A673 (cell line): ENCODE measurements at regions not wholly inside any gene's neighbourhood (a gene's known extent, or its start where the extent isn't known, plus 50 kb on each side); places are given as distances from the start of the nearest gene placed in this dataset.

Experiments
- BruUV-seq: library from RNA; stranded (reverse); fragments of 400-500 nt; replicated peaks from 2 replicates; lab custom pipeline; 2021; lab: Mats Ljungman, UMichigan
- CTCF ChIA-PET: fragments of 300-600 bp; sonication (Branson Sonifier 250); formaldehyde crosslinking; loops from one replicate; lab custom pipeline; 2022; ENCODE audit warnings: antibody characterized with exemption; lab: Charles Lee
- POLR2A ChIA-PET: fragments of 300-600 bp; sonication (Branson Sonifier 250); formaldehyde crosslinking; loops from one replicate; lab custom pipeline; 2022; ENCODE audit warnings: antibody characterized with exemption; ENCODE audit not compliant: low non-redundant PET; lab: Charles Lee
- DNase-seq: peaks from one replicate; pipeline ENCODE4 v3.0.0-alpha.2; 2015; ENCODE audit warnings: low spot score
- H3K27ac ChIP-seq: fragments of 200-600 bp; sonication (generic); 2 replicates; pipeline ENCODE4 v1.5.1; 2016; ENCODE audit warnings: mixed run types, low read depth, mild to moderate bottlenecking, mixed read lengths, antibody characterized with exemption, low read length; ENCODE audit not compliant: poor library complexity, severe bottlenecking
- H3K27me3 ChIP-seq: fragments of 200-600 bp; sonication (generic); replicated peaks from 2 replicates; pipeline ENCODE4 v1.6.1; 2017; ENCODE audit warnings: mixed run types, low read depth, mild to moderate bottlenecking, mixed read lengths, antibody characterized with exemption, low read length; ENCODE audit not compliant: insufficient read depth, poor library complexity
- H3K36me3 ChIP-seq: fragments of 200-600 bp; sonication (generic); 2 replicates; pipeline ENCODE4 v1.6.1; 2016; ENCODE audit warnings: mixed run types, mild to moderate bottlenecking, mixed read lengths, antibody characterized with exemption, low read length; ENCODE audit not compliant: insufficient read depth, poor library complexity, severe bottlenecking
- H3K4me1 ChIP-seq: fragments of 200-600 bp; sonication (generic); 2 replicates; pipeline ENCODE4 v1.6.1; 2017; ENCODE audit warnings: mixed run types, mild to moderate bottlenecking, mixed read lengths, antibody characterized with exemption, low read length; ENCODE audit not compliant: insufficient read depth, poor library complexity, severe bottlenecking
- H3K4me3 ChIP-seq: fragments of 200-600 bp; sonication (generic); 2 replicates; pipeline ENCODE4 v1.5.1; 2016; ENCODE audit warnings: low read depth, mixed run types, mild to moderate bottlenecking, mixed read lengths, low read length; ENCODE audit not compliant: poor library complexity, severe bottlenecking
- H3K9me3 ChIP-seq: fragments of 200-600 bp; sonication (generic); 2 replicates; pipeline ENCODE4 v1.6.1; 2016; ENCODE audit warnings: mixed run types, low read depth, mild to moderate bottlenecking, mixed read lengths, antibody characterized with exemption, low read length; ENCODE audit not compliant: poor library complexity, severe bottlenecking
- CTCF ChIP-seq: fragments of 300-800, 200-600 bp; sonication (generic); conservative IDR thresholded peaks from 2 replicates; pipeline ENCODE4 v1.5.1; 2017; ENCODE audit warnings: low read depth, mild to moderate bottlenecking, antibody characterized with exemption, low read length, moderate library complexity, mixed read lengths
- EZH2 ChIP-seq: fragments of 200-600 bp; sonication (generic); IDR thresholded peaks from 2 replicates; pipeline ENCODE4 v1.6.1; 2017; ENCODE audit warnings: borderline replicate concordance, low read depth, mild to moderate bottlenecking, mixed read lengths, antibody characterized with exemption, low read length; ENCODE audit not compliant: poor library complexity, severe bottlenecking
- intact Hi-C: fragments of 100-400 bp; cut with micrococcal nuclease; formaldehyde crosslinking; loops from one replicate; pipeline ENCODE4 v1.10.0; 2022; ENCODE audit not compliant: unreplicated experiment

- H3K4me3 ChIP-seq = no peak overlapping the region
- TF ChIP-seq EZH2 (no peak), CTCF (no peak)
- CTCF ChIA-PET = no interaction called here
- no peaks in the 10 kb centered on the region for H3K9me3 ChIP-seq
- DNase-seq = no peak
- H3K36me3 ChIP-seq = no peaks in the 10 kb centered on the region
- no peaks in the 10 kb centered on the region for H3K27me3 ChIP-seq
- POLR2A ChIA-PET = interaction anchor here (0.6 kb wide), 1 partner anchor 465 kb away, joined by 3 read pairs; no protein-coding TSS in a partner anchor
- intact Hi-C loops = no loop called here
- no peaks in the 10 kb centered on the region for H3K4me1 ChIP-seq
- no TSS peak for BruUV-seq
- H3K27ac ChIP-seq = no peak overlapping the region
Measured at GRCh38 chr4:104294811-104295210, 199.9 kb downstream of the CXXC4 start.

GRCh38 chr4:104286867-104287266, 207.8 kb downstream of the CXXC4 start:
- no TSS peak for BruUV-seq
- Histone ChIP-seq H3K27me3 (no peaks in the 10 kb centered on the region), H3K4me3 (no peak overlapping the region), H3K36me3 (no peaks in the 10 kb centered on the region), H3K4me1 (no peaks in the 10 kb centered on the region), H3K9me3 (no peaks in the 10 kb centered on the region), H3K27ac (no peak overlapping the region)
- POLR2A ChIA-PET = no interaction called here
- CTCF ChIA-PET = no interaction called here
- intact Hi-C loops = no loop called here
- DNase-seq = no peak
- TF ChIP-seq CTCF (no peak), EZH2 (no peak)

GRCh38 chr4:104283303-104283702, 211.4 kb downstream of the CXXC4 start:
- no TSS peak for BruUV-seq
- Histone ChIP-seq H3K27me3 (no peaks in the 10 kb centered on the region), H3K36me3 (no peaks in the 10 kb centered on the region), H3K4me3 (no peak overlapping the region), H3K27ac (no peak overlapping the region), H3K4me1 (no peaks in the 10 kb centered on the region), H3K9me3 (no peaks in the 10 kb centered on the region)
- intact Hi-C loops = no loop called here
- TF ChIP-seq CTCF (no peak), EZH2 (no peak)
- no peak for DNase-seq
- ChIA-PET CTCF (no interaction called here), POLR2A (no interaction called here)
